Uterus (tissue), 2 donors: ENCODE measurements at regions not wholly inside any gene's neighbourhood (a gene's known extent, or its start where the extent isn't known, plus 50 kb on each side); places are given as distances from the start of the nearest gene placed in this dataset.

Experiments
- POLR2A ChIP-seq, 2 donors: fragments of 450-650 bp; IDR thresholded peaks; one replicate each; pipeline ENCODE4 v1.6.1; 2016; ENCODE audit warnings: antibody characterized with exemption in 2 of 2, mild to moderate bottlenecking in 1 of 2, moderate library complexity in 1 of 2
- TF ChIP-seq, protein P1 (sequence below), 4 experiments: fragments of 200-600 bp in 2 of 4; fragments of 450-650 bp in 2 of 4; sonication (generic) in 2 of 4; IDR thresholded peaks; one replicate each; pipeline ENCODE4 v1.5.1; 2016 to 2019; ENCODE audit warnings: antibody characterized with exemption in 4 of 4, mild to moderate bottlenecking in 2 of 4, moderate library complexity in 1 of 4

DNA sequence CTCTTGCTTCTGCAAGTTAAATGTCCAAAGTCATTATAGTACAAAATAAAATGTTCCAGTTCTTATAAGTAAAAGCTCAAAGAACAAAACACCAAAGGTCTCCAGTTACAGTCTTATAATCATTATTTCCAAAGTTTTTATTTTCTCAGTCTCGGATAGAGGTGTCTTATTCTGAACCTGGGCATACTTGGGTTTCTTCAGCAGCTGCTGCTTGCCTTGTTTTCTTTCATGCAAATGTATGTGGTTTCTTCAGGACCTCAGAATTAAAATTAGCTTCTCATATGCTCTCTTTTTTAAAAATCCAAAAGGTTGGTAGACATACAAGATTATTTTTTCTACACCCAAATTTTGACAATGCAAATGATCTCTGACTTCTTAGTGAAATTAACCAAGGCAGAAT lies 383.0 kb downstream of the METTL4 start:
- TF ChIP-seq, protein P1, sequence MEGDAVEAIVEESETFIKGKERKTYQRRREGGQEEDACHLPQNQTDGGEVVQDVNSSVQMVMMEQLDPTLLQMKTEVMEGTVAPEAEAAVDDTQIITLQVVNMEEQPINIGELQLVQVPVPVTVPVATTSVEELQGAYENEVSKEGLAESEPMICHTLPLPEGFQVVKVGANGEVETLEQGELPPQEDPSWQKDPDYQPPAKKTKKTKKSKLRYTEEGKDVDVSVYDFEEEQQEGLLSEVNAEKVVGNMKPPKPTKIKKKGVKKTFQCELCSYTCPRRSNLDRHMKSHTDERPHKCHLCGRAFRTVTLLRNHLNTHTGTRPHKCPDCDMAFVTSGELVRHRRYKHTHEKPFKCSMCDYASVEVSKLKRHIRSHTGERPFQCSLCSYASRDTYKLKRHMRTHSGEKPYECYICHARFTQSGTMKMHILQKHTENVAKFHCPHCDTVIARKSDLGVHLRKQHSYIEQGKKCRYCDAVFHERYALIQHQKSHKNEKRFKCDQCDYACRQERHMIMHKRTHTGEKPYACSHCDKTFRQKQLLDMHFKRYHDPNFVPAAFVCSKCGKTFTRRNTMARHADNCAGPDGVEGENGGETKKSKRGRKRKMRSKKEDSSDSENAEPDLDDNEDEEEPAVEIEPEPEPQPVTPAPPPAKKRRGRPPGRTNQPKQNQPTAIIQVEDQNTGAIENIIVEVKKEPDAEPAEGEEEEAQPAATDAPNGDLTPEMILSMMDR (IDR thresholded peaks at IDR 0.05): no peak
- no peak for TF ChIP-seq POLR2A (IDR thresholded peaks at IDR 0.05)
